ENCODE measurements at regions not wholly inside any gene's neighbourhood (a gene's known extent, or its start where the extent isn't known, plus 50 kb on each side); places are given as distances from the start of the nearest gene placed in this dataset.

DNA sequence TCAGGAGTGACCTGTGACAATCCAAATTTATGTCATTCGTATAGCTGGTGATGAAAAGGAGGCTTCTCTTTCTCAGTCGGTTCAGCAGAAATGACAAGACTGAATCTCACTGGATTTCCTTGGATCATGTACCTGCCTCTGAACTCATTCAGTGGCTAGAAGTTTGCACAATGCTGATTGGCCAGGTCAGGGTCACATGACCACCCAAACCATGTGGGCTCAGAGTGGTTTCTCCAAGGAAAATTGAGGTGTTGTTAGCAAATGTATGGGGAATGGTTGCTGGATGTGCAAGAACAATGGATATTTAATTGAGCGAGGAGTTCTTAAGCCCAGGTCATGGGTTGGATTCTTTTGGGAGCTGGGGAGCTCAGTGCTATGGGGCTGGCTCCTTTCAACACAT, 227.5 kb downstream of the AACS start:
- no peak overlapping the region for H2AFZ ChIP-seq (ENCODE audit: low read depth, low read length)
- H3K27me3 ChIP-seq (ENCODE audit: insufficient read depth, low read depth, low read length): no peaks in the 10 kb centered on the region
- H3F3A ChIP-seq (ENCODE audit: insufficient read depth, low read length, poor library complexity, severe bottlenecking): no peaks in the 10 kb centered on the region
- H3K27ac ChIP-seq (ENCODE audit: low read length): no peak overlapping the region
- no peaks in the 10 kb centered on the region for H3K9me2 ChIP-seq (ENCODE audit: insufficient read depth, low read length)
- no peak overlapping the region for H3K9ac ChIP-seq (ENCODE audit: low read length)
- TF ChIP-seq, protein P1, sequence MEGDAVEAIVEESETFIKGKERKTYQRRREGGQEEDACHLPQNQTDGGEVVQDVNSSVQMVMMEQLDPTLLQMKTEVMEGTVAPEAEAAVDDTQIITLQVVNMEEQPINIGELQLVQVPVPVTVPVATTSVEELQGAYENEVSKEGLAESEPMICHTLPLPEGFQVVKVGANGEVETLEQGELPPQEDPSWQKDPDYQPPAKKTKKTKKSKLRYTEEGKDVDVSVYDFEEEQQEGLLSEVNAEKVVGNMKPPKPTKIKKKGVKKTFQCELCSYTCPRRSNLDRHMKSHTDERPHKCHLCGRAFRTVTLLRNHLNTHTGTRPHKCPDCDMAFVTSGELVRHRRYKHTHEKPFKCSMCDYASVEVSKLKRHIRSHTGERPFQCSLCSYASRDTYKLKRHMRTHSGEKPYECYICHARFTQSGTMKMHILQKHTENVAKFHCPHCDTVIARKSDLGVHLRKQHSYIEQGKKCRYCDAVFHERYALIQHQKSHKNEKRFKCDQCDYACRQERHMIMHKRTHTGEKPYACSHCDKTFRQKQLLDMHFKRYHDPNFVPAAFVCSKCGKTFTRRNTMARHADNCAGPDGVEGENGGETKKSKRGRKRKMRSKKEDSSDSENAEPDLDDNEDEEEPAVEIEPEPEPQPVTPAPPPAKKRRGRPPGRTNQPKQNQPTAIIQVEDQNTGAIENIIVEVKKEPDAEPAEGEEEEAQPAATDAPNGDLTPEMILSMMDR (IDR thresholded peaks at IDR 0.05; ENCODE audit: poor library complexity, severe bottlenecking): no peak
- TF ChIP-seq EP300 (conservative IDR thresholded peaks at IDR 0.05; ENCODE audit: poor library complexity, severe bottlenecking) (no peak), EZH2 (IDR thresholded peaks at IDR 0.05; ENCODE audit: borderline replicate concordance, insufficient read depth, low read length, poor library complexity, severe bottlenecking) (no peak), RAD21 (conservative IDR thresholded peaks at IDR 0.05) (no peak), MXI1 (conservative IDR thresholded peaks at IDR 0.05; ENCODE audit: poor library complexity, severe bottlenecking) (no peak)
- H3K4me3 ChIP-seq (ENCODE audit: low read length): no peak overlapping the region
- no peaks in the 10 kb centered on the region for H3K79me2 ChIP-seq (replicated peaks; ENCODE audit: insufficient read depth, low read length)
- H4K20me1 ChIP-seq (ENCODE audit: insufficient read depth): no peaks in the 10 kb centered on the region
- no peaks in the 10 kb centered on the region for H3K36me3 ChIP-seq (ENCODE audit: insufficient read depth, low read length)
- no peak overlapping the region for H3K4me2 ChIP-seq (ENCODE audit: low read length)
- peaks cover 5% of the 10 kb centered on the region for H3K9me3 ChIP-seq (ENCODE audit: low read length)

DNA sequence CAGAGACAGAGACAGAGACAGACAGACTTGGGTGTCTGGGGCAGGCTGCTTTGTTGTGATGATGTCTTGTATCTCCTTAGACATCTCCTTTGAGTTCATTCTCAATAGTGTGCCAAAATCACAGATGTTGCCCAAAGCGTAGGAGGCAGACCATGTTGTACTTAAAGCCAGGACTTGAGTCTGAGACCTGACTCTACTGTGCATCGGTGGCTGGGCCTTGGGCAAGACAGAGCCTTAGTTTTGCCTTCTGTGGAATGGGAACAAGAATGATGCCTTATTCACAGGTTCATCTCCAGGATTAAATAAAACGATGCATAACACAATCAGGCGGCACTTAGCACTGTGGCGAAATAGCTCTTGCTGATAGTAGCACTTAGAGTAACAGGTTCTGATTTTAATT, 230.3 kb downstream of the AACS start:
- no peaks in the 10 kb centered on the region for H3F3A ChIP-seq (ENCODE audit: insufficient read depth, low read length, poor library complexity, severe bottlenecking)
- TF ChIP-seq, protein P1 (IDR thresholded peaks at IDR 0.05; ENCODE audit: poor library complexity, severe bottlenecking): no peak
- TF ChIP-seq MXI1 (conservative IDR thresholded peaks at IDR 0.05; ENCODE audit: poor library complexity, severe bottlenecking): no peak
- TF ChIP-seq TAF1 (IDR thresholded peaks at IDR 0.05; ENCODE audit: low read depth): no peak
- no peak for TF ChIP-seq SMC3 (conservative IDR thresholded peaks at IDR 0.05; ENCODE audit: poor library complexity)
- no peak for TF ChIP-seq EZH2 (IDR thresholded peaks at IDR 0.05; ENCODE audit: borderline replicate concordance, insufficient read depth, low read length, poor library complexity, severe bottlenecking)
- TF ChIP-seq, protein P2, sequence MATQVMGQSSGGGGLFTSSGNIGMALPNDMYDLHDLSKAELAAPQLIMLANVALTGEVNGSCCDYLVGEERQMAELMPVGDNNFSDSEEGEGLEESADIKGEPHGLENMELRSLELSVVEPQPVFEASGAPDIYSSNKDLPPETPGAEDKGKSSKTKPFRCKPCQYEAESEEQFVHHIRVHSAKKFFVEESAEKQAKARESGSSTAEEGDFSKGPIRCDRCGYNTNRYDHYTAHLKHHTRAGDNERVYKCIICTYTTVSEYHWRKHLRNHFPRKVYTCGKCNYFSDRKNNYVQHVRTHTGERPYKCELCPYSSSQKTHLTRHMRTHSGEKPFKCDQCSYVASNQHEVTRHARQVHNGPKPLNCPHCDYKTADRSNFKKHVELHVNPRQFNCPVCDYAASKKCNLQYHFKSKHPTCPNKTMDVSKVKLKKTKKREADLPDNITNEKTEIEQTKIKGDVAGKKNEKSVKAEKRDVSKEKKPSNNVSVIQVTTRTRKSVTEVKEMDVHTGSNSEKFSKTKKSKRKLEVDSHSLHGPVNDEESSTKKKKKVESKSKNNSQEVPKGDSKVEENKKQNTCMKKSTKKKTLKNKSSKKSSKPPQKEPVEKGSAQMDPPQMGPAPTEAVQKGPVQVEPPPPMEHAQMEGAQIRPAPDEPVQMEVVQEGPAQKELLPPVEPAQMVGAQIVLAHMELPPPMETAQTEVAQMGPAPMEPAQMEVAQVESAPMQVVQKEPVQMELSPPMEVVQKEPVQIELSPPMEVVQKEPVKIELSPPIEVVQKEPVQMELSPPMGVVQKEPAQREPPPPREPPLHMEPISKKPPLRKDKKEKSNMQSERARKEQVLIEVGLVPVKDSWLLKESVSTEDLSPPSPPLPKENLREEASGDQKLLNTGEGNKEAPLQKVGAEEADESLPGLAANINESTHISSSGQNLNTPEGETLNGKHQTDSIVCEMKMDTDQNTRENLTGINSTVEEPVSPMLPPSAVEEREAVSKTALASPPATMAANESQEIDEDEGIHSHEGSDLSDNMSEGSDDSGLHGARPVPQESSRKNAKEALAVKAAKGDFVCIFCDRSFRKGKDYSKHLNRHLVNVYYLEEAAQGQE (IDR thresholded peaks at IDR 0.05; ENCODE audit: borderline replicate concordance): no peak
- no peak for TF ChIP-seq EP300 (conservative IDR thresholded peaks at IDR 0.05; ENCODE audit: poor library complexity, severe bottlenecking)
- TF ChIP-seq RAD21 (conservative IDR thresholded peaks at IDR 0.05): no peak
- no peak for TF ChIP-seq POLR2AphosphoS5 (IDR thresholded peaks at IDR 0.05)
- no peaks in the 10 kb centered on the region for H4K20me1 ChIP-seq (ENCODE audit: insufficient read depth)
- H3K79me2 ChIP-seq (replicated peaks; ENCODE audit: insufficient read depth, low read length): no peaks in the 10 kb centered on the region
- H3K27me3 ChIP-seq (ENCODE audit: insufficient read depth, low read depth, low read length): no peaks in the 10 kb centered on the region
- no peaks in the 10 kb centered on the region for H3K36me3 ChIP-seq (ENCODE audit: insufficient read depth, low read length)
- no peak overlapping the region for H3K9ac ChIP-seq (ENCODE audit: low read length)
- H2AFZ ChIP-seq (ENCODE audit: low read depth, low read length): no peak overlapping the region
- H3K9me3 ChIP-seq (ENCODE audit: low read length): peaks cover 5% of the 10 kb centered on the region
- H3K4me3 ChIP-seq (ENCODE audit: low read length): no peak overlapping the region
- no peaks in the 10 kb centered on the region for H3K9me2 ChIP-seq (ENCODE audit: insufficient read depth, low read length)
- H3K4me2 ChIP-seq (ENCODE audit: low read length): no peak overlapping the region
- no peak overlapping the region for H3K27ac ChIP-seq (ENCODE audit: low read length)
